Gastrocnemius medialis (tissue), 4 donors: ENCODE measurements at regions not wholly inside any gene's neighbourhood (a gene's known extent, or its start where the extent isn't known, plus 50 kb on each side); places are given as distances from the start of the nearest gene placed in this dataset.

ENCODE experiments used
- ATAC-seq, 2 donors: fragments of 150-250 bp; one replicate each; pipeline ENCODE4 v1.9.1; 2016
- DNase-seq, 2 donors: peaks; one replicate each; pipeline ENCODE4 v3.0.0-alpha.2; 2019
- H3K27ac ChIP-seq, 4 donors: fragments of 200-600 bp; sonication (generic); 1 replicate in 1 of 4; 2 replicates in 3 of 4; pipeline ENCODE4 v1.5.1; 2016 to 2018; ENCODE audit warnings: mild to moderate bottlenecking in 2 of 4, moderate library complexity in 1 of 4
- H3K27me3 ChIP-seq, 3 donors: fragments of 200-600 bp; sonication (generic) in 2 of 3; 1 replicate in 1 of 3; 2 replicates in 2 of 3; pipeline versions ENCODE4 v1.5.1 to v1.6.0; 2016 to 2019; ENCODE audit warnings: mild to moderate bottlenecking in 1 of 3, moderate library complexity in 1 of 3
- H3K36me3 ChIP-seq, 2 donors: fragments of 200-600 bp; sonication (generic) in 1 of 2; one replicate each; pipeline ENCODE4 v1.5.1; 2017 to 2018
- H3K4me1 ChIP-seq, 2 donors: fragments of 200-600 bp; sonication (generic) in 1 of 2; one replicate each; pipeline ENCODE4 v1.5.1; 2016 to 2017; ENCODE audit warnings: mild to moderate bottlenecking in 2 of 2
- H3K4me3 ChIP-seq, 4 donors: fragments of 200-600 bp; sonication (generic) in 3 of 4; 1 replicate in 1 of 4; 2 replicates in 3 of 4; pipeline ENCODE4 v1.5.1; 2016 to 2019; ENCODE audit warnings: mild to moderate bottlenecking in 2 of 4
- H3K9me3 ChIP-seq, 3 donors: fragments of 200-600 bp; sonication (generic) in 2 of 3; 1 replicate in 1 of 3; 2 replicates in 2 of 3; pipeline ENCODE4 v1.5.1; 2016 to 2019
- CTCF ChIP-seq, 5 experiments: fragments of 450-650 bp in 3 of 5; fragments of 200-600 bp in 2 of 5; sonication (generic) in 2 of 5; IDR thresholded peaks in 4 of 5; conservative IDR thresholded peaks in 1 of 5; 1 replicate in 4 of 5; 2 replicates in 1 of 5; pipeline ENCODE4 v1.5.1; 2016 to 2019; ENCODE audit warnings: antibody characterized with exemption in 5 of 5, mild to moderate bottlenecking in 3 of 5, moderate library complexity in 3 of 5
- POLR2A ChIP-seq, 2 donors: fragments of 450-650 bp; IDR thresholded peaks; one replicate each; pipeline ENCODE4 v1.6.1; 2017; ENCODE audit warnings: antibody characterized with exemption in 2 of 2, mild to moderate bottlenecking in 2 of 2, moderate library complexity in 2 of 2
- in situ Hi-C, 4 donors: fragments of 200-750 bp; cut with MboI; loops; one replicate each; pipeline versions ENCODE4 v1.15.0 to v1.8.0; 2017; ENCODE audit warnings: low sequenced_read_pairs in 4 of 4
- intact Hi-C: fragments of 100-400 bp; cut with DNase I; formaldehyde crosslinking; loops from one replicate; pipeline ENCODE4 v1.15.1; 2023; ENCODE audit warnings: low total_unique reads

DNA sequence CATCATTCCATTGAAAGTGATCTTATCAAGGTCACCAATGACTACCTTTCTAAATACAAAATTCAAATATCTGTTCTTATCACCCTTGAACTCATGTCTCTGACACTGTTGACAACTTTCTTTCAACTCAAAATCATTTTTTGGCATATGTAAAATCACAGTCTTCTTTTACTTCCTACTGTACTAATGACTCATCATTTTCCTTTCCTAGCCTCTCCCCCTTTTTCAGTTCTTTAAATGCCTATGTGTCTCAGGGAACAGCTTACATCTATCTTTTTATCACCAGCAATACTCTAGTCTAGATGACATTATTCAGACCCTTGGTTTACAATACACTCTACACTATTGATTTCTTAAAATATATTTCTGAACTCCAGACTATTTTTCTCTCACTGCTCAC, 2220.7 kb upstream of the RAG2 start:
- Histone ChIP-seq H3K36me3 (no peaks in the 10 kb centered on the region), H3K27me3 (no peaks in the 10 kb centered on the region), H3K4me3 (no peak overlapping the region), H3K9me3 (no peaks in the 10 kb centered on the region), H3K4me1 (no peaks in the 10 kb centered on the region), H3K27ac (no peak overlapping the region)
- in situ Hi-C loops: no loop called here
- TF ChIP-seq POLR2A (IDR thresholded peaks at IDR 0.05) (no peak), CTCF (IDR thresholded peaks at IDR 0.05 in 4 of 5, conservative IDR thresholded peaks at IDR 0.05 in 1 of 5) (no peak)
- intact Hi-C loops: no loop called here
- ATAC-seq (no peak), DNase-seq (no peak)

- in situ Hi-C loops: no loop called here
- intact Hi-C loops: no loop called here
- Histone ChIP-seq H3K27me3 (no peaks in the 10 kb centered on the region), H3K9me3 (no peaks in the 10 kb centered on the region), H3K4me3 (no peak overlapping the region), H3K4me1 (no peaks in the 10 kb centered on the region), H3K27ac (no peak overlapping the region), H3K36me3 (no peaks in the 10 kb centered on the region)
- no peak for TF ChIP-seq POLR2A (IDR thresholded peaks at IDR 0.05)
- TF ChIP-seq CTCF (IDR thresholded peaks at IDR 0.05 in 4 of 5, conservative IDR thresholded peaks at IDR 0.05 in 1 of 5): no peak
- no peak for ATAC-seq
- no peak for DNase-seq
Observed at GRCh38 chr11:38814670-38815069, 2216.6 kb upstream of the RAG2 start.

- H3K27ac ChIP-seq: no peak overlapping the region
- H3K4me3 ChIP-seq: no peak overlapping the region
- no peaks in the 10 kb centered on the region for H3K36me3 ChIP-seq
- no peaks in the 10 kb centered on the region for H3K4me1 ChIP-seq
- intact Hi-C loops (no loop called here), in situ Hi-C loops (no loop called here)
- TF ChIP-seq CTCF (IDR thresholded peaks at IDR 0.05 in 4 of 5, conservative IDR thresholded peaks at IDR 0.05 in 1 of 5): no peak
- no peak for DNase-seq
- no peaks in the 10 kb centered on the region for H3K27me3 ChIP-seq
- no peaks in the 10 kb centered on the region for H3K9me3 ChIP-seq
- ATAC-seq: no peak
Observed at GRCh38 chr11:38809521-38809920, 2211.5 kb upstream of the RAG2 start.

- in situ Hi-C loops: no loop called here
- intact Hi-C loops: no loop called here
Observed at GRCh38 chr11:38796281-38796680, 2198.2 kb upstream of the RAG2 start.

More at GRCh38 chr11:38796281-38796680, 2198.2 kb upstream of the RAG2 start:
- Histone ChIP-seq H3K4me1 (no peaks in the 10 kb centered on the region), H3K27ac (no peak overlapping the region), H3K4me3 (no peak overlapping the region), H3K27me3 (no peaks in the 10 kb centered on the region), H3K36me3 (no peaks in the 10 kb centered on the region), H3K9me3 (no peaks in the 10 kb centered on the region)
- ATAC-seq: no peak
- TF ChIP-seq CTCF (IDR thresholded peaks at IDR 0.05 in 4 of 5, conservative IDR thresholded peaks at IDR 0.05 in 1 of 5) (no peak), POLR2A (IDR thresholded peaks at IDR 0.05) (no peak)
- no peak for DNase-seq
